HEK293 (cell line): ENCODE measurements at regions not wholly inside any gene's neighbourhood (a gene's known extent, or its start where the extent isn't known, plus 50 kb on each side); places are given as distances from the start of the nearest gene placed in this dataset.

ENCODE experiments used
- BCL11B ChIP-seq: fragments of 450-650 bp; formaldehyde crosslinking; IDR thresholded peaks from 2 replicates; pipeline ENCODE4 v1.5.1; 2016; ENCODE audit warnings: low read depth, missing biosample characterization, missing genetic modification characterization
- CTCF ChIP-seq: fragments of 450-650 bp; formaldehyde crosslinking; IDR thresholded peaks from 2 replicates; pipeline ENCODE4 v1.5.1; 2016; ENCODE audit warnings: missing biosample characterization, missing genetic modification characterization
- SETDB1 ChIP-seq: IDR thresholded peaks from one replicate; pipeline ENCODE4 v1.6.1; 2017; ENCODE audit warnings: mild to moderate bottlenecking, low read length, moderate library complexity, mixed read lengths; ENCODE audit not compliant: insufficient read length
- TSHZ1 ChIP-seq: fragments of 450-650 bp; formaldehyde crosslinking; IDR thresholded peaks from 2 replicates; pipeline ENCODE4 v1.5.1; 2016; ENCODE audit warnings: missing biosample characterization, missing genetic modification characterization, borderline replicate concordance
- ZBTB49 ChIP-seq: fragments of 450-650 bp; formaldehyde crosslinking; IDR thresholded peaks from 2 replicates; pipeline ENCODE4 v1.5.1; 2016; ENCODE audit warnings: missing biosample characterization, missing genetic modification characterization, low read depth
- ZBTB8A ChIP-seq: fragments of 450-650 bp; formaldehyde crosslinking; IDR thresholded peaks from 2 replicates; pipeline ENCODE4 v1.5.1; 2016; ENCODE audit warnings: missing biosample characterization, missing genetic modification characterization
- ZFP37 ChIP-seq: fragments of 450-650 bp; formaldehyde crosslinking; IDR thresholded peaks from 2 replicates; pipeline ENCODE4 v1.5.1; 2016; ENCODE audit warnings: missing biosample characterization, missing genetic modification characterization
- ZNF132 ChIP-seq: fragments of 450-650 bp; formaldehyde crosslinking; IDR thresholded peaks from 2 replicates; pipeline ENCODE4 v1.5.1; 2017; ENCODE audit warnings: missing biosample characterization, missing genetic modification characterization, borderline replicate concordance
- ZNF24 ChIP-seq: fragments of 450-650 bp; formaldehyde crosslinking; IDR thresholded peaks from 2 replicates; pipeline ENCODE4 v1.5.1; 2016; ENCODE audit warnings: missing biosample characterization, missing genetic modification characterization
- ZNF350 ChIP-seq: fragments of 450-650 bp; formaldehyde crosslinking; IDR thresholded peaks from 2 replicates; pipeline ENCODE4 v1.5.0; 2017; ENCODE audit warnings: missing biosample characterization, mild to moderate bottlenecking, missing genetic modification characterization
- ZNF423 ChIP-seq: fragments of 450-650 bp; formaldehyde crosslinking; IDR thresholded peaks from 2 replicates; pipeline ENCODE4 v1.5.1; 2016; ENCODE audit warnings: missing biosample characterization, missing genetic modification characterization
- ZNF501 ChIP-seq: fragments of 450-650 bp; formaldehyde crosslinking; IDR thresholded peaks from 2 replicates; pipeline ENCODE4 v1.5.1; 2016; ENCODE audit warnings: missing biosample characterization, missing genetic modification characterization
- ZNF610 ChIP-seq: fragments of 450-650 bp; formaldehyde crosslinking; IDR thresholded peaks from 2 replicates; pipeline ENCODE4 v1.5.1; 2016; ENCODE audit warnings: missing biosample characterization, missing genetic modification characterization, borderline replicate concordance
- ZNF621 ChIP-seq: fragments of 450-650 bp; formaldehyde crosslinking; IDR thresholded peaks from 2 replicates; pipeline ENCODE4 v1.5.1; 2017; ENCODE audit warnings: missing biosample characterization, missing genetic modification characterization

- no peak for TF ChIP-seq TSHZ1 (tag by site-specific recombination)
- no peak for TF ChIP-seq ZNF132
- no peak for TF ChIP-seq ZNF501 (tag by site-specific recombination)
- TF ChIP-seq ZNF621: no peak
- no peak for TF ChIP-seq ZNF24 (tag by site-specific recombination)
- no peak for TF ChIP-seq ZNF350
- no peak for TF ChIP-seq CTCF (tag by site-specific recombination)
- TF ChIP-seq ZFP37 (tag by site-specific recombination): no peak
- TF ChIP-seq ZNF423 (tag by site-specific recombination): no peak
- no peak for TF ChIP-seq ZNF610 (tag by site-specific recombination)
- TF ChIP-seq BCL11B (tag by site-specific recombination): no peak
- no peak for TF ChIP-seq ZBTB8A (tag by site-specific recombination)
- no peak for TF ChIP-seq SETDB1
- no peak for TF ChIP-seq ZBTB49 (tag by site-specific recombination)
Observed at GRCh38 chr1:29691499-29691898, 455.2 kb downstream of the PTPRU start.
